GM19035 (cell line): ENCODE measurements at regions not wholly inside any gene's neighbourhood (a gene's known extent, or its start where the extent isn't known, plus 50 kb on each side); places are given as distances from the start of the nearest gene placed in this dataset.
"Not testable (repeated sequence)": the region's sequence is repeated elsewhere in the genome, so short reads cannot be mapped to it uniquely, and the experiment has no call there.

Experiments
- ATAC-seq: cut with Tn5 transposase; IDR thresholded peaks from one replicate; pipeline ENCODE4 v1.9.1; 2021; ENCODE audit not compliant: unreplicated experiment

DNA sequence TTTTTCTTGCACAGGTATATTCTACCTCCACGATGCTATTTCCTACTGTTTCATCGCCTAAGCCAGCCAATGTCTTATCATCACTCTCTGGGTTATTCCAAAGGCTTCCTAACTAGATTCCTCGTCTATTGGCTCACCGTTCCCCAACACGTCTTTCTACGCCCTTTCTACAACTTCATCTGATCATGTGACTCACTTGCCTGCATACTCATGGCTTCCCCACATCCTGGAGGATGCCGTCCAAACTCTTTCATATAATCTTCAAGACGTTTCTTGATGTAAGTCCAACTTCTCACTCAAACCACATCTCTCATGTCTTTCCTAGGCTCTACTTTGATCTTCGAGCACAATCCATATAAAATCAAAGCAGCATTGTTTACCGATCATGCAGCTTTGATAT, 322.0 kb upstream of the PPARGC1A start:
- ATAC-seq = no peak

DNA sequence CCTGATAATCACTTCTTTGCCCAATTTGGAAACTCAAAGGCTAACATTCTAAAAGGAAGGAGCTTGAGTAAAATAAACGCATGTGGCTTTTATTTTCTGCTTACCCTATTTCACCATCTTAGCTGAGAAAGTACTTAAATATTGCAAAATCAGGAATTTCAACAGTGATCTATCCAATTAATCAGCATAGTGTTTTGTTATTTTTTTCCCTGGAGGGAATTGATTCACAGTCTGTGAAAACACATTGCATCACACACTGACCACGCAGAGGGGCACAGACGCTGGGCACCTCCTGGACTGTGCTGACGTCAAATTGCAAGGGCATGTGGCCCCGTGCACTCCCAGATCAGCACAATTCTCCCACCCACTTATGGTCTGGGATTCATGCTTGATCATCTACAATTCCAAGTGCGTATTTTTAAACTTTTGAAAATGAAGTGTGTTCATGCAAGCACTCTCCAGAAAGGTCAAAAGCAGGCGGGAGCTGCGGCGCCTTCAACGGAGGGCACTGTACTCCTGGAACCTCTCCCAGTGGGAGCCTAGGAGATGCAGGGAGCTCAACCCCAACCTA, 320.6 kb upstream of the PPARGC1A start:
- no peak for ATAC-seq

DNA sequence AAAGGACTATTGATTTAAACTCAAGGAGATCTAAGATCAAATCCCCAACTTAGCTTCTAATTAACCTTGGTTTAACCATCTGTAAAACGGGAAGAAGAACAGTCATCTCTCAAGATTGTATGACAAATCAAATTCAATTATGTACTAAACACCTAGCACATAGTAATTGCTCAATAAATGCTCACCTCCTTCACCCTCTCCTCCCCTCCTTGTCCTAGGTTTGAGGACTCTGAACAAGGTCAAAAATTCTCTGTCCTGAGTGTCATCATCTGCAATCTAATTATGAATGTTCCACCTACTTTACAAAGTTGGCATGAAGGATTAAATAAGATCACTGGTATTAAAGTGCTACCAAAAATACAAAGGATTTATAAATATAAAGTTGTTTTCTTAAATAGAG, 320.1 kb upstream of the PPARGC1A start:
- ATAC-seq = no peak

DNA sequence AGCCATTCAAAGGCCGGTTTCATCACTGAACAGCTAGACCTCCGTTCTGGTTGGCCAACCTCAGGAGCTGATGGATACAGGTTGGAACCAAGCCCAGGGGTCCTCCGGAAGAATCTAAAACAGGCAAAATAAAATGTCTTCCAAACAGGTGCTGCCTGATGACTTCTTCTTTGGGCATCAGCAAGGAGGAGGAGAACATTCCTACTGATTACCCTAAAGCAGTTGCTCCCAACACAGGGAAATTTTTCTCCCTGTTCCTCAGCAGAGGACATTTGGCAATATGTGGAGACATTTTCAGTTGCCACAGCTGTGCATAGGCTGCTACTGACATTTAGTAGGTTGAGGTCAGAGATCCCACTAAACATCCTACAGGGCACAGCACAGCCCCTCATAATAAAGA, 319.3 kb upstream of the PPARGC1A start:
- no peak for ATAC-seq

DNA sequence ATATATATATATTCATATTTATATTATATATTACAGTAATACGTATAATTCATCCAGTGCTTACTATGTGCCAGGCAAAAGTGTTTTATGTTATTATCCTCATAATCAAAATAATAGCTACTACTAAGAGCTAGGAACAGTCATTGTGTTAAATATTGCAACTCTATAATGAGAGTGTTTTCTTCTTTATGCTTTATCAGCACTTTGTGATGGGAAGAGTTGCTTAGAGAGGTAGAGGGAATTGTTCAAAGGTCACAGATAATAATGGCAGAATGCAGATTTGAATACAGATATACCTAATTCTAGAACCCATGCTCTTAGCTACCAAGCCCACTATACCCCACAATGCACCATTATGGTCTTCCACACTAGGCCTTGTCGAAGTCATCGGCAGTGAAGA, 318.8 kb upstream of the PPARGC1A start:
- ATAC-seq = no peak

DNA sequence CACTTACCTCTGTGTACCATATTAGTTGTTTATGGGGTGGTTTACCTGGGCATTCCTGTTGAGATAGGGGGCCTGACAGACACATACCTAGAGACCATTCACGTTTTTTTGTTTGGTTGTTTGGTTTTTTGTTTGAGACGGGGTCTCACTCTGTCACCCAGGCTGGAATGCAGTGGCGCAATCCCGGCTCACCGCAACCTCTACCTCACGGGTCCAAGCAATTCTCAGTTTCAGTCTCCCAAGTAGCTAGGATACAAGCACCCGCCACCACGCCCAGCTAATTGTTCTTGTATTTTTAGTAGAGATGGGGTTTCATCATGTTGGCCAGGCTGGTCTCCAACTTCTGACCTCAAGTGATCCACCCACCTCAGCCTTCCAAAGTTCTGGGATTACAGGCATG, 314.9 kb upstream of the PPARGC1A start:
- ATAC-seq = not testable (repeated sequence)

DNA sequence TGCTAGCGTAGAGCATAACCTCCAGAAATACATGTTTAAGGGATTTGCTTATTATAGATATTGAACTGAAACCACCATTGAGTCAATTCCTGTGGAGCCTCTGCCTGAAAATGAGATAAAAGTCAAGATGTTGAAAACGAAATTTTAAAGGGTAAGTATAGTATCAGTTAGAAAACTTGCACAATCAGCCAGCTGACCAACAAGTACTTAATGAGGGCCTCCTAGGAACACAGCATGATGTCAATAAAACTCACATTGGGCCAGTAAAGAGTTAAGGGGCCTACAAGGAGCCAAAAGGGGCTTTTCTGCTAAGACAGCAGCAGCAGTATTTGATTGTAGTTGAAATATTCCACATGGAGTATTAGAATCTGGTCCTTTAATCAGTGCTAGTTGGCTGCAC, 314.1 kb upstream of the PPARGC1A start:
- ATAC-seq = no peak

DNA sequence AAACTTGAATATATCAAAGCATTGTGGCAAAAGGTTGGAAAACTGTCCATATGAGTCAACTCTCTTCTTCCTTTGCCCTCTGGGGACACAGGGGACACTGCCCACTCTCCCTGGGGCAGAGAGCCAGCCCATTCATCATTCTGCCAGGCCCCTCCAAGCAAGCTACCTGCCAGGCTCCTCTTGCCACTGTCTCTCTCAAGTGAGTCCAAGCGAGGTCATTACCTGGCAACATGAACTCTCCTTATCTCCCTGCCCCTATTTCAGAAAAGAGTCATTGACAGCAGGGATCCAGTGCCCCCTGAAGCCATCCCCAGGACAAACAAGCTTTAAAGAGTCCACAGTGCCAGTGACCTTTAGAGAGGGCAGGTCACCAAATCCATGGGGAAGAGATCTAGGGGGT, 312.7 kb upstream of the PPARGC1A start:
- ATAC-seq = no peak

DNA sequence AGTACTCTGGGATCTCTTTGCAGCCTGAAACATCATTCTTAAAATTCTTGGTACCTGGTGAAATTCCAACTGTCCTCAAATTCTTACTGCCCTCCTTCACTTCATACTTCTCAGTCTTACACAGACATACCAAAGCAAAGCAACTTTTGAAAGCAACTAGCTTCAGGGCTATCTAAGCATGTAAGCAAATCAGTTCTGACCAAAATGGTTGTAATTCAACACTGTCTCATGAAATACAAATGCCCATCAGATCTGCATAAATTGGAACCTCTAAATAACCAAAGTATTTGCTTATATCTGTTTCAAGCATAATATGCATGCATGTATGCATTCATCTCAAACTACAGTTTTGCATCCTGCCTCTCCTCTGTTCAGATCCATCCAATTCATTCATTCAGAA, 308.1 kb upstream of the PPARGC1A start:
- ATAC-seq = no peak

DNA sequence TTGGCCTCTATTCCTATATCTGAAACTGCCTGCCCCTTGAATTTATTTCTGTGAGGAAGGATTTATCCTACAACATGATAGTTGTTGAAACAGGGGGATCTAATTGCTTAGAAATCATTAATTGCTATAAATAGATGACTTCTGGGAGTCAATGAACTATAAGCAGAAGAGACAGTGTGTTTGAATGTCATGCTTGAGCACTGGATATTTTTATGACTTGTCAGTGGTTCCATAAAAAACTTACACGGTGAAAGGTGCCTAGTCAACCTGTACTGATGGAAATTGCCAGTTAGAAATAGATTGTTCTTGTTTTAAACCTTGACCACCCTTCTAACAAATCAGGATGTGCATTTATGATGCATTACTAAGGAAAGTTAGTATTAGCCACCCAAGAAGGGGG, 306.9 kb upstream of the PPARGC1A start:
- no peak for ATAC-seq

DNA sequence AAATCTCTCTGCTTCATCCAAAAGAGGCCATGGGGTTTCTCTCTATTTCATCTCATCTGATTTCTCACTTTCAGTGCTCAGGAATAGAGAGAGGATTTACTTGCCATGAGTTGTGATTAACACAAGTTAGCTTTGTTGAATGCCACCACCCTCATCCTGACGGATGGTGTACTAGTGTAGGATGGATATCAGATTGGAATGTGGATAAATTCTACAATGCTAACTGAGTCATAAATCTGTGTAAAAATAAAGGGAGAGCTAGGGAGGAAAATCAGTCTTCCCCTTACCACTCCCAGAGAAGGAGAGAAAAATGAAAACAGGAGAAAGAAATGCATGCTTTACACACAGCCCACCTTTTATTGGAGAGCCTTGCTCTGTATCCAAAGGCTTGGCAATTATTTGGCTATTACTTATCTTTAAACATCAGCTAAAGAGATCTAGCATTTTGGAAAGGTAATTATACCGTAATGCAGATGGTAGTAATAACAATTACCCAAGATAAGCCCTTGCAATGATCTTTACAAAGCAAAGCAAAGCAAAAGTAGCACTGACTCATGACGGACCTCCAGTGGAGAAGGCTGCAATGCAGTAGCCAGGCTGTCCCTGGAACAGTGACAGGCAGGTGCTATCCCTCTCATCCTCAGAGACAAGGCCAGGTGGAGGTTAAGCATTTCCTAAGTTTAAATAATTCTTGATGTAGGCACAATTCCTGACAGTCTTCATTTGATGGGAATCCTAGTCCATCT, 306.3 kb upstream of the PPARGC1A start:
- no peak for ATAC-seq

DNA sequence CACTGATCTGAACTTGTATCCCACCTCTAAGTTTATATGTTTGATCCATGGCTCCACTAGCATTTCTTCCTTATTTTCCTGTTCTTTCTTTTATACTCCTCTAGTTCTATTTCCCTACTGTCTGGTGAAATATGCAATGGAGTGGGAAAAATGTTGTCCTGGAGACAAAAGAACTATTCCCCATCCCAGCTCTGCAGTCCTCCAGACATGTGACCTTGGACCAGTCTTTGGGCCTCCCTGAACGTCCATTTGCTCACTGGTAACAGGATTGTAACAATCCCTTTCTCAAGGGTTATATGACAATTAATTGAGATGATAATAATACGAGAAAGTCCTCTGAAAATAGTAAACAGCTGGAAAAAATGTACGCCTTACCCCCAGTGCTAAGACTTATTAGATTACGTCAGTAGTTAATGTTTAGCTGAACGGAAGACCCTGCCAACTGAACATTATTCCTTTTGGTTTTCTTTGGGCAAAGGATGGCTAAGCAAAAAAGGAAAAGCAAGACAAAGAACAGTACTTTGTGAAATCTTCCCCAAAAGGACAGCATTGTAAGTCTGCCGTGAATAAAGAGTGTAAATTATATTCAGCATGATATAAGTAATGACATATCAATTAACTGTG, 302.3 kb upstream of the PPARGC1A start:
- no peak for ATAC-seq

DNA sequence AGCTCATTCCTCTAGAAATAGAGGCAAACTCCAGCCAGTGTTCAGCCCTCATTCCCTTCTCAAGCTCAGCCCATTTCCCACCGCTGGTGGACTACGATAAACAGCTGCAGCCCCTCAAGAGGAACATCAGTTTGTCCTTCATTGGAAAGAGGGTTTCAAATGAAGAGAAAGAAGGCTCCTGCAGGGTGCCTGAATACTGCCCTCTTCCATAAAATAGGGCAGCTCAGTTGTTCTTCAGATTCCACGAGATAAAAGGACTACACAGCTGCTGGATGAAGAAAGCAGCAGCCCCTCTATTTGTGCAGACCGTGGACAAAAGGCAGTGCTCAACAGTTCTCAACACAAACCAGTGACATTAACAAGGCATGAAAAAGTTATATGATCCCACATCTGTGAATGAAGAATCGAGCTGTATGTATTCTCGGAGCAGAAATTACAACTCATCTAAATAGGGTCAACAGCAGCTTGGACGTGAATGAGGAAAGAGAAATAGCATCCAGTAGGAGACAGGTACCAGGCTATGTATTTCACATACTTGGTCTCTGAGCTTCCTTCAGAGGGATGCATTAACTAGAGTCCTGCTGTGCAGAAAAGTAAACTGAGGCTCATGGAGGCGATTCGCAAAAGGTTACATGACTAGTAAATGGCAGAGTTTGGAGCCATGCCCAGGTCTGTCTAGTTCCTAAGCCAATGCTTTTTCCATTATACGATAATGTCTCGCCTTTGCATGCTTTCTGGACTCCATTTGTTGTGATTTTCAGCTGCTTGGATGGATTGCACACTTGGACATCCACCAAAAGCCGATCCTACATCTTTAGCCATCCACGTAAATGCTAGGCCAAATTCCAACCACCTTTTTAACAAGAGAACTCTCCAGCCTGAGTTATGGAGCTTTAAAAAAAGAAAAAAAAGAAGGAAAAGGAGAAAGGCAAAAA, 301.2 kb upstream of the PPARGC1A start:
- ATAC-seq = no peak

DNA sequence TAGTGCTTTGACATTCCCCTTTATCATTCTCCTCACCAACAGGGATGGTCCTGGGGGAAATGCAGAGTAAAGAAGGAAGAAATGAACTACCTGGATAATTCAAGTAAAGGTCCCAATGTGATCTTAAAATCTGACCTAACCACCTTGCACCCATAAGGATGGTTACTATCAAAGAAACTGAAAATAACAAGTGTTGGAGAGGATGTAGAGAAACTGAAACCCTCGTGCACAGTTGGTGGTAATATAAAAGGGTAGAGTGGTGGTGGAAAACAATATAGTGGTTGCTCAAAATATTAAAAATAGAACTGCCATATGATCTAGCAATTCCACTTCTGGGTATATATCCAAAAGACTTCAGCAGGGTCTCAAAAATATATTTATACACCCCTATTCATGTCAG, 298.6 kb upstream of the PPARGC1A start:
- ATAC-seq = no peak

DNA sequence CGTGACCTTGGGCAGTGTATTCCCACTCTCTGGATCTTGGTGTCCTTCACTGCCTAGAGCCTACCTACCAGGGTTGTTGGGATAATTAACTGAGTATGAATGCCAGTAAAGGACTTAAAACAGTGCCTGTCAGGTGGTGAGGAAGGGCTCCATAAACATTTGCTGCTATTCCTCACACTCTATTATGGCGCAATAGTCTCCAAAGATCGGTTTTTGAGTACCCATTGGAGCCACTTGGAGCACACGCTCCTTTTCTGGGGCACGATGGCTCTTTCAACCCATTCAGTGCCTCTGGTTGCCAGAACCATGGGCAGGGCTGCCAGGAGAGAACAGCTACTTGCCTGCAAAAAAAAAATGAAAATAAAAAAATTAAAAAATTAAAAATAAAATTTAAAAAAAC, 296.6 kb upstream of the PPARGC1A start:
- ATAC-seq = no peak

DNA sequence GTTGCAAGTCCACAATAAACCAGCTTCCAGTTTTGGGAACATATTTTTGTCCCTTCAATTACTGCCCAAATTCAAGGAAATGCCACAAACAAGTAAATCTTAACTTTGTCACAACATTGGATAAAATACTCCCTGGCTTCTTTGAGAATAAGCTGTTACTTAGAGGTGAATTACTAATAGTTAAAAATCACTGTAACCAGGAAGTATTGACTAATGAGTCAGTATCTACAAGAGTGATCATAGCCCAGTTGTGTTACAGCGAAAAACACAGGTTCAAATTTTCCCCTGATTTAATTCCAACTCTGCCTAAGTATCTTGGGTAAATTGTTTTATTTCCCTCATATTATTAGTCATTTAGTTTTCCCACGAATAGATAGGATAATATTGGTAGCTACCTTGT, 291.2 kb upstream of the PPARGC1A start:
- ATAC-seq = no peak

DNA sequence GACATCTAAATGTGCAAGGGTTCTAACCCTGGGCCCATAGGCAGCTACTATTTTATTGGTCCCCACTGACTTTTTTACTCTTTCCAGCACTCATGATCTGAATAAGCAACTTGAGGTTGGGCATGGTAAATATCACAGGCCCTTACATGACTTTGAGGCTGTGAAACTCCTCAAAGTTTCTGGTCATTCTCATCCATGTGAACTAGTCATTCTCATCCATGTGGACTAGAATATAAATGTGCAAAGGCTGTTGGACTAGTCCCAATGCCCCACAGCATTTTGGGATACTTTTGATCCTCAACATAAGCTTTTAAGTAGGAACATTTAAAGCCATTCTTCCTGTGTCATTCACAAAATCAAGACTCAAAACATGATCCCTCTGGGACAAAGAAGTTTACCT, 290.7 kb upstream of the PPARGC1A start:
- ATAC-seq = no peak

DNA sequence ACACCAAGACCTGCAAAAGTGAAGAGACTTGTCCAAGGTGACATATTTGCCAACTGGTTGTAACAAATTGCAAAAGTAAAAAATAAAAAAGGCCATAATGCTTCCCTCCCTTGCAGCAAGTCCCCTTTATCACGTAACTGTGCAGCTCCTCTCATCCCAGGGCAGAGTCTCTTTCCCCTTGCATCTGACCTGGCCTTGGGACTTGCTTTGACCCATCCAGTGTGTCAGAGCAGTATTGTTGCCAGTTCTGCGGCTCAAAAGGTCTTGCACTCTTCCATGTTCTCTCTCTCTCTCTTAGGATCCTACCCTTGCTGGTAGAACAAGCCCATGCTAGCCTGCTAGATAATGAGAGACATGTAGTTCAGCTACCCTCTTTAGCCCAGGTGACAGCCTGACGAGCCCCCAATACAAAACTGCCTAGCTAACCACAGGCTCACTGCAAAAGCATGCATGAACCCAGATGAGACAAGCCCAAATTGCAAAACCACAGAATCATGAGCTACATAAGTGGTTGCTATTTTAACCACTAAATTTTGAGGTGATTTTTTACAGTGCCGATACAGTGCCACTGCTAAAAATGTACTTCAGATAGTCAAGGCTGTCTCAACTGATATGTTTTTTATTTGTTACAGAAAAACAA, 289.5 kb upstream of the PPARGC1A start:
- ATAC-seq = no peak

DNA sequence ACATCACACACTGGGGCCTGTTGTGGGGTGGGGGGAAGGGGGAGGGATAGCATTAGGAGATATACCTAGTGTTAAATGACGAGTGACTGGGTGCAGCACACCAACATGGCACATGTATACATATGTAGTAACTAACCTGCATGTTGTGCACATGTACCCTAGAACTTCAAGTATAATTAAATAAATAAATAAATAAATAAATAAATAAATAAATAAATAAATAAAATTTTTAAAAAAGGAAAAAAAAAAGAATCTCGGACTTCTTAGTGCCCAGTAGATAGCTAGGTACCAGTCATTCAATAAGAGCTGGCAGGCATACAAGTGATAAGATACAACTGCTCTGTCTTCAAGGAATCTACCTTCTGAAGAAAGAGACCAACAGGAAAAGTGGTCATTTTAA, 287.6 kb upstream of the PPARGC1A start:
- not testable (repeated sequence) for ATAC-seq

DNA sequence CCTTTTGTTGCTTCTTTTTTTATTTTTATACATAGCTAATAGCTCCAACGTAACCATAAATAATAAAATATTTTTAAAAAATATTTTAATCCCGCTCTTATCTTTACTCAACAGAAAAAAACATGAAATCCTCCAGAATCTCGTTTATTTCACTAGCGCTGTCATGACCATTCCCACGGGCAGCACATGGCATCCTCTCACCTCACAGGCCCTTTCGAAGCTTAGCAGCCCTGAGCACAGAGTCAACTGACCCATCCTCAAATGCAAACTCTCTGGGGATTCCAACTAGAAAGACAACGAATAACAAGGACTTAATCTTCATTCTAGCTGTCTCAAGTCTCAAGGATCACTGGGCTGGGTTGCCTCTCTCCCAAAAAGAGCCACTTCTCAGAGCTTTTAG, 285.9 kb upstream of the PPARGC1A start:
- ATAC-seq = no peak

DNA sequence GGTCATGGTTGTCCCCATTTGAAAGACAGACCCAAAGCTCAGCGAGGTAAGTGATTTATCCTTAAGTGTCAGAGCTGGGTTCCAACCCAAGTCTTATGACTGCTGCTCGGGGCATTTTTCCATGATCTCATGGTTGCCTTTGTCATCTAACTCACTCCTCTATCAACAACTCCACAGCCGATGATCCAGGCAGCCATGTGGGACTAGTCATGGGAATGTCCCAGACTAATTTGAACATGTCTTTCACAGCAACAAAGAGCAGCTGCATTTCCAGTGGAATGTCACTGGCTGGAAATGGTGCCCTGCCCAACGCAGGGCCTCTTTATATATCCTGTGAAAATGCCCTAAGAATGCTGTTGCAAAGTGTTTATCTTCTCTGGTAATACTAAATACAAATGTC, 284.8 kb upstream of the PPARGC1A start:
- ATAC-seq = no peak
